ENCODE measurements at regions not wholly inside any gene's neighbourhood (a gene's known extent, or its start where the extent isn't known, plus 50 kb on each side); places are given as distances from the start of the nearest gene placed in this dataset.
"Not testable (repeated sequence)": the region's sequence is repeated elsewhere in the genome, so short reads cannot be mapped to it uniquely, and the experiment has no call there.

DNA sequence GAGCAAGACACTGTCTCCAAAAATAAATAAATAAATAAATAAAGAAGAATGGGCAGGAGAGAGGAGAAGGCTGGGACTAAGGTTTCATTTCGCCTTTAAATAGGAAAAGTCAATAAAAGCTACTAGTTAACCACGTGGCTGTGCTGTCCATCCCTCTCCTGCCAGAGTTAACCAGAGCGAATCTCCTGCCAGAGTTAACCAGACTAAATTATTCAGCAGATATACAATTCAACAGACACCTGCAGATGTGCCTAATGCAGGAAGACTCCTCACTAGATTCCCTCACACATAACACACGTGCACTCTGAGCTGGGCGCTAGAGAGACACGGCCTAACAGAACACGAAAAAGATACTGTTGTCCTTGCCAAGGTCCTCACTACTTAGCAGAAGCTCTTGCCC is 156.1 kb downstream of the IGLL1 start:
- TF ChIP-seq, protein P1, sequence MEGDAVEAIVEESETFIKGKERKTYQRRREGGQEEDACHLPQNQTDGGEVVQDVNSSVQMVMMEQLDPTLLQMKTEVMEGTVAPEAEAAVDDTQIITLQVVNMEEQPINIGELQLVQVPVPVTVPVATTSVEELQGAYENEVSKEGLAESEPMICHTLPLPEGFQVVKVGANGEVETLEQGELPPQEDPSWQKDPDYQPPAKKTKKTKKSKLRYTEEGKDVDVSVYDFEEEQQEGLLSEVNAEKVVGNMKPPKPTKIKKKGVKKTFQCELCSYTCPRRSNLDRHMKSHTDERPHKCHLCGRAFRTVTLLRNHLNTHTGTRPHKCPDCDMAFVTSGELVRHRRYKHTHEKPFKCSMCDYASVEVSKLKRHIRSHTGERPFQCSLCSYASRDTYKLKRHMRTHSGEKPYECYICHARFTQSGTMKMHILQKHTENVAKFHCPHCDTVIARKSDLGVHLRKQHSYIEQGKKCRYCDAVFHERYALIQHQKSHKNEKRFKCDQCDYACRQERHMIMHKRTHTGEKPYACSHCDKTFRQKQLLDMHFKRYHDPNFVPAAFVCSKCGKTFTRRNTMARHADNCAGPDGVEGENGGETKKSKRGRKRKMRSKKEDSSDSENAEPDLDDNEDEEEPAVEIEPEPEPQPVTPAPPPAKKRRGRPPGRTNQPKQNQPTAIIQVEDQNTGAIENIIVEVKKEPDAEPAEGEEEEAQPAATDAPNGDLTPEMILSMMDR (conservative IDR thresholded peaks at IDR 0.05), result no peak
- peak overlapping the region; percentile 13; the same call in 1 of the 2 replicates for H3K27ac ChIP-seq

DNA sequence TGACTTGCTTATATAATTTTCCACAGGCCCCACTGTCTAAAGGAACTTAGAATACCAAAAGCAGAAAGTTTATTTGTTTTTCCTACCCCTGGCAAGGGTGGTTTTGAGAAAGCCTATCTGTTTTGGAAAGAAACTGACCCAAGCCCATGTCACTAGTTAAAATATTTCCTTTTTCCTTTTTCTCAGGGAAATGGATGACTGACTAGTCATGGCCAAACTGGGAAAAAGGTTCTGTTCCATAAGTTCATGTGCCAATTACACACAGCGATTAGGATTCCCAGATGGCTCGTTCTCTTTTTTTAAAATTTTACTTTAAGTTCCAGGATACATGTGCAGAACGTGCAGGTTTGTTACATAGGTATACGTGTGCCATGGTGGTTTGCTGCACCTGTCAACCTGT is 157.8 kb downstream of the IGLL1 start:
- not testable (repeated sequence) for H3K27ac ChIP-seq

GRCh38 chr22:23421300-23421699 is 158.8 kb downstream of the IGLL1 start:
- H3K27ac ChIP-seq, result not testable (repeated sequence)

DNA sequence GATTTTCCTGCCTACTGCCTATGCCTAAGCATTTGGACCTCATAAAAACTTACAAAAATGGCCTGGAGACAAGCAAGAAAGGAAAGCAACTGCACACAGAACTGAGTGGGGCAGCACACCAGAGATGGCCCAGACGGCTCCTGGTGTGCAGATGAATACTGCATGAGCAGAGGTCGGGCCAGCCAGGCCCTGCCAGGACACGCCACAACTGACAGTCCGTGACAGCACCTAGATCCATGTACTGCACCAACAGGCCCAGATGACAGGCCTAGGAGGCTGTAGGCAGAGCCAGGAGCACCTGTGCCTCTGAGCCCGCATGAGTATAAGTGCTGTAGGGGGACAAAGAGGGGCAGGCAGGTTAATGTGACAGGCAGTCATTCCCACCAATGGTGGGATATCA is 160.2 kb downstream of the IGLL1 start:
- TF ChIP-seq, protein P1 (conservative IDR thresholded peaks at IDR 0.05), result no peak
- no peak overlapping the region for H3K27ac ChIP-seq

GRCh38 chr22:23419171-23419570 is 160.9 kb downstream of the IGLL1 start:
- H3K27ac ChIP-seq, result no peak overlapping the region
- TF ChIP-seq, protein P1 (conservative IDR thresholded peaks at IDR 0.05), result no peak

- TF ChIP-seq, protein P1 (conservative IDR thresholded peaks at IDR 0.05), result no peak
- H3K27ac ChIP-seq, result no peak overlapping the region
These were observed 161.8 kb downstream of the IGLL1 start for GRCh38 chr22:23418159-23418788.

DNA sequence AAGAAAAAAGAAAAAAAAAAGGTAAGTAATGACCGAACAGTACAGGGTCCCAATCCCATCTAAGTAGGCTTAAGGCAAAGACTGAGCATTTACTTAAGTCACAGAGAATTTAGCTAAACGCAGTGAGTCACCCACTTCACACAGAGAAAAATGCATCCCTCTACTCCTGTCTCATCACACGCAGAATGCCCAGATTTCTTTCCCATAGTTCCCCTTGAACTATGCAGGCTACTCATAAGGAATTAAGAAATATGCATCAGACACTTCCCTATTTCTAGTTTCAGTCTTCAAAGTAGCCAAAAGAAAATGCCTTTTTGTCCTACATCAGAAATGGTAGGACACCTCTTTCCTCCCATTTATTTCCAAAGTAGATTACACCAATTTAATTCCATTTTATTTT is 162.8 kb downstream of the IGLL1 start:
- H3K27ac ChIP-seq, result not testable (repeated sequence)

GRCh38 chr22:23416169-23416690 is 163.9 kb downstream of the IGLL1 start:
- H3K27ac ChIP-seq, result not testable (repeated sequence)

- TF ChIP-seq, protein P1 (conservative IDR thresholded peaks at IDR 0.05), result no peak
- H3K27ac ChIP-seq, result no peak overlapping the region
These were observed 164.6 kb downstream of the IGLL1 start for GRCh38 chr22:23415490-23415851.
